ENCODE measurements at regions not wholly inside any gene's neighbourhood (a gene's known extent, or its start where the extent isn't known, plus 50 kb on each side); places are given as distances from the start of the nearest gene placed in this dataset.

DNA sequence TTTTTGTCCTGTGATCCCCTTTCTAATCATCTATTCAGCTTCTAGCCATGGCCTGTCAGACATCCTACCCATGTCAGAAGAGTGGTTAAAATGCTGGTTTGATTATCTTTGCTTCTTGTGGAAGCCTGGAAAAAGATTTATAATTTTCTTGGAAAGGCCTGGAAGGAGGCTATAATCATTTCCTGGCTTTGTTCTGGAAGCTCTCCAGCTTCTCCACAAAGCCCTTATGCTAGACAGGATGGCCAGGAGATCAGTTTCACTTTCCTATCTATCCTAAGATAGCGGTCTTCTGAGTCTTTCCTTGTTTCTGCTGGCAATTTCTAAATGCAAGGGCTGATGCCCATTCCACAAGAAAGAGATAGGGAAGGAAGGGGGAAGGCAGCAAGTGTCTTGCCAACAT is 90.9 kb upstream of the SLC44A3 start:
- TF ChIP-seq EZH2phosphoT487 (IDR thresholded peaks at IDR 0.05; ENCODE audit: insufficient read depth, low read depth) (no peak), EZH2 (IDR thresholded peaks at IDR 0.05; ENCODE audit: insufficient read depth, poor library complexity, severe bottlenecking) (no peak)
